ENCODE measurements at regions not wholly inside any gene's neighbourhood (a gene's known extent, or its start where the extent isn't known, plus 50 kb on each side); places are given as distances from the start of the nearest gene placed in this dataset.
"Not testable (repeated sequence)": the region's sequence is repeated elsewhere in the genome, so short reads cannot be mapped to it uniquely, and the experiment has no call there.

GRCh38 chr3:191975936-191976335 lies 515.0 kb downstream of the PYDC2 start:
- TF ChIP-seq CTCF (IDR thresholded peaks at IDR 0.05) (no peak), POLR2A (IDR thresholded peaks at IDR 0.05) (no peak)
- intact Hi-C loops (cut with DNase I; ENCODE audit: low total_unique reads): no loop called here
- WGBS, 2 donors: 56 to 70% methylated on average over 6 of the region's 6 CpGs

GRCh38 chr3:191980443-191980842 lies 519.5 kb downstream of the PYDC2 start:
- DNase-seq (ENCODE audit: low spot score in 2 of 2): no peak
- H3K4me3 ChIP-seq (ENCODE audit: low read depth, poor library complexity, severe bottlenecking): no peak overlapping the region
- intact Hi-C loops (cut with DNase I; ENCODE audit: low total_unique reads): no loop called here
- 79 to 87% methylated on average over 4 of the region's 4 CpGs for WGBS, 2 donors
- TF ChIP-seq CTCF (IDR thresholded peaks at IDR 0.05) (no peak), POLR2A (IDR thresholded peaks at IDR 0.05) (no peak)

More at GRCh38 chr3:191975936-191976335, 515.0 kb downstream of the PYDC2 start:
- no peak for DNase-seq (ENCODE audit: low spot score in 2 of 2)
- H3K4me3 ChIP-seq (ENCODE audit: low read depth, poor library complexity, severe bottlenecking): no peak overlapping the region

GRCh38 chr3:191982481-191982880 lies 521.5 kb downstream of the PYDC2 start:
- TF ChIP-seq POLR2A (IDR thresholded peaks at IDR 0.05) (no peak), CTCF (IDR thresholded peaks at IDR 0.05) (no peak)
- intact Hi-C loops (cut with DNase I; ENCODE audit: low total_unique reads): no loop called here
- 46 to 70% methylated on average over 3 of the region's 3 CpGs for WGBS, 2 donors
- no peak overlapping the region for H3K4me3 ChIP-seq (ENCODE audit: low read depth, poor library complexity, severe bottlenecking)
- no peak for DNase-seq (ENCODE audit: low spot score in 2 of 2)

- no peak overlapping the region for H3K4me3 ChIP-seq (ENCODE audit: low read depth, poor library complexity, severe bottlenecking)
- 82 to 84% methylated on average over 3 of the region's 3 CpGs for WGBS, 2 donors
- no peak for DNase-seq (ENCODE audit: low spot score in 2 of 2)
- TF ChIP-seq CTCF (IDR thresholded peaks at IDR 0.05) (no peak), POLR2A (IDR thresholded peaks at IDR 0.05) (no peak)
- intact Hi-C loops (cut with DNase I; ENCODE audit: low total_unique reads): no loop called here
Measured at GRCh38 chr3:191985691-191986090, 524.7 kb downstream of the PYDC2 start.

DNA sequence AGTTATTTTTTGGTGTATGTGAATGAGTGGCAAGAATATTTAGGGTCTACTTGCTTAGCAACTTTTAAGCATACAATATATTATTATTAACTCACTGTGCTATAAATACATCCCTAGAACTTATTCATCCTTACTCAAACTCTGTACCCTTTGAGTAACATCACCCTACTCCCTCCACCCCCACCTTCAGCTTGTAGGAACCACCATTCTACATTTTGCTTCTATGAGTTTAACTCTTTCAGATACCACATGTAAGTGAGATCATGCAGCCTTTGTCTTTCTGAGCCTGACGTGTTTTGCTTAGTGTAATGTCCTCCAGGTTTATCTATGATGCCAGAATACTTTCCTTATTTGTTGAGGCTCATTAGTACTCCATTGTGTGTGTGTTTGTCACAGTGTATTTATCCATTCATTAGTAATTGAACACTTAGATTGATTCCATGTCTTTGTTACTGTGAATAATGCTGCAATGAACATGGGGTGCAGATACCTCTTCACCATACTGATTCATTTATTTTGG lies 526.9 kb downstream of the PYDC2 start:
- H3K4me3 ChIP-seq (ENCODE audit: low read depth, poor library complexity, severe bottlenecking): no peak overlapping the region
- 52 to 53% methylated on average over 1 of the region's 1 CpG for WGBS, 2 donors
- TF ChIP-seq POLR2A (IDR thresholded peaks at IDR 0.05) (no peak), CTCF (IDR thresholded peaks at IDR 0.05) (no peak)
- intact Hi-C loops (cut with DNase I; ENCODE audit: low total_unique reads): no loop called here
- DNase-seq (ENCODE audit: low spot score in 2 of 2): no peak

- WGBS, 2 donors: 71 to 82% methylated on average over 4 of the region's 4 CpGs
- DNase-seq (ENCODE audit: low spot score in 2 of 2); intact Hi-C loops (cut with DNase I; ENCODE audit: low total_unique reads); H3K4me3 ChIP-seq (ENCODE audit: low read depth, poor library complexity, severe bottlenecking): not testable (repeated sequence)
Measured at GRCh38 chr3:191993952-191994351, 533.0 kb downstream of the PYDC2 start.

Data from lower leg skin (tissue), 4 donors.